Activated CD8-positive, alpha-beta T cell treated with anti-CD3 and anti-CD28 coated beads, Interleukin-2, amount 10 ng/mL, durations not matched to agents 7 days and 5 days (primary cell): ENCODE measurements at regions not wholly inside any gene's neighbourhood (a gene's known extent, or its start where the extent isn't known, plus 50 kb on each side); places are given as distances from the start of the nearest gene placed in this dataset.
"Not testable (repeated sequence)": the region's sequence is repeated elsewhere in the genome, so short reads cannot be mapped to it uniquely, and the experiment has no call there.

ENCODE experiments used
- ATAC-seq: fragments of 150-1000 bp; cut with Tn5 transposase; one replicate; pipeline ENCODE4 v1.10.0; 2021; ENCODE audit warnings: moderate library complexity
- CTCF ChIA-PET: fragments of 350-600 bp; sonication (Branson Sonifier 250); formaldehyde crosslinking; loops from one replicate; lab custom pipeline; 2021; ENCODE audit warnings: antibody characterized with exemption; lab: Charles Lee
- POLR2A ChIA-PET: fragments of 350-600 bp; sonication (Branson Sonifier 250); formaldehyde crosslinking; loops from one replicate; lab custom pipeline; 2021; ENCODE audit warnings: antibody characterized with exemption; lab: Charles Lee
- DNase-seq: peaks from one replicate; pipeline ENCODE4 v3.0.0-alpha.2; 2020
- H3K27ac Mint-ChIP-seq: one replicate; pipeline ENCODE4 v1.8.0; 2021; ENCODE audit warnings: mild to moderate bottlenecking, mixed read lengths
- H3K27me3 Mint-ChIP-seq: one replicate; pipeline ENCODE4 v1.8.0; 2021; ENCODE audit warnings: low read depth, mixed read lengths
- H3K36me3 Mint-ChIP-seq: one replicate; pipeline ENCODE4 v1.8.0; 2021; ENCODE audit warnings: low read depth, mixed read lengths
- H3K4me1 Mint-ChIP-seq: one replicate; pipeline ENCODE4 v1.8.0; 2021; ENCODE audit warnings: low read depth, mixed read lengths
- H3K4me3 Mint-ChIP-seq: one replicate; pipeline ENCODE4 v1.8.0; 2021; ENCODE audit warnings: mild to moderate bottlenecking, mixed read lengths
- H3K9me3 Mint-ChIP-seq: one replicate; pipeline ENCODE4 v1.8.0; 2022; ENCODE audit warnings: mixed read lengths; ENCODE audit not compliant: insufficient read depth

DNA sequence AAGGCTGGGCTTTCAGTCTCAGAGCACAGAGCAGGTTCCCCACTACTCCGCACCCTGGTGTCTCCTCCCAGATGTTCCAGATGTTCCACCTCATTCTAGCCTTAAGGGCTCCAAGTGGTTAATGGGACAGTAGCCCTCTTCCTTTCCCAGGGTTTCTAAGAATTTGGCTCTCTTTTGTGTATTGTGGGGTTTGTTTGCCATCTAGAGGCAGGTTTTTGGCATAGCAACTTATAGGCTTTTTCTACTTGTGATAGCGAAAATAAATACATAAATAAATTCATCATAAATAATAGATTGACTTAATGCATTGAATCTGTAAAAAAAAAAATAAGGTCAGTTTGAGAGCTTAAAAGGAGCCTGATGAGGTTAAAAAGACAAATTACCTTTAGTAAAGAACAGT, 86.1 kb upstream of the XKR3 start:
- POLR2A ChIA-PET, DNase-seq, H3K4me3 Mint-ChIP-seq, ATAC-seq, H3K27ac Mint-ChIP-seq, H3K9me3 Mint-ChIP-seq, H3K36me3 Mint-ChIP-seq: not testable (repeated sequence)
- CTCF ChIA-PET = interaction anchor here (0.9 kb wide), 1 partner anchor 136 kb away, joined by 3 read pairs; no protein-coding TSS in a partner anchor
- Mint-ChIP-seq H3K4me1 (peaks cover 12% of the 10 kb centered on the region), H3K27me3 (peaks cover 14% of the 10 kb centered on the region)

DNA sequence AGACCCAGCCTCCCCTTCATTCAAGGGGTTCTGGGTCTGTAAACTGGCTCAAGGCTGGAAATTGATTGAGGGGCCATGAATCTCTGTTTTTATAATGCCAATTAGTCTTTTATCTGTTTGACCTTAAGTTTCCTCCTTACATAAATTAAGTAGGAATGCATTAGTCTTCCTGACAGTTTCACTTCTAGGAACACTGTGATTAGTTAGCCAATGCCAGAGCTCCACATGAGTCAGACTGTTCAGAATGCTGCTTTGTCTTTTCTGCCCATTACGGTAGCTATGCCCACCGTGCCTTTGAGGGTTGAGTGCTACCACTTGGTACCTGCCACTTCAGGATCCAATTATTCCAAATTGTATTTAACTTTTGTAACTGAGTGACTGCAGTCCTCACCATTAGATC, 76.8 kb upstream of the XKR3 start:
- H3K4me3 Mint-ChIP-seq, H3K9me3 Mint-ChIP-seq, H3K27ac Mint-ChIP-seq, H3K4me1 Mint-ChIP-seq, POLR2A ChIA-PET, ATAC-seq, CTCF ChIA-PET, H3K36me3 Mint-ChIP-seq, H3K27me3 Mint-ChIP-seq, DNase-seq: not testable (repeated sequence)

DNA sequence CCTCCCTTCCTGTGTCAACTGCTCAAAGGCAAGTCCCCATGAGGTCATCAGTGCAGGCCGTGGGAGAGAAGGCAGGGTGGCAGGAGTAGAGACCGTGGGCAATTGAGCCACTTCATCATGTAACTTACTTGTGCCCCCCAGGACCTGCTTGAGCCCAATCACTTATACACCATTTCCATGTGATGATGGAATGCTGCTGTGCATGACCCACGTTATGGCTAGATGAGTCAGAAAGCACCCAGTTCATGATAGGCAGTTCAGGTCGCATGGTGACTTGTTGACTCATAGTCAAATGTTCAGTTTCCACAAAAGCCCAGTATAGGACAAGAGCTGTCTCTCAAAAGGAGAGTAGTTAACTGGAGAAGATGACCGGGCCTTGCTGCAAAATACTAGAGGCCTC, 76.4 kb upstream of the XKR3 start:
- H3K36me3 Mint-ChIP-seq, H3K4me3 Mint-ChIP-seq, CTCF ChIA-PET, H3K4me1 Mint-ChIP-seq, H3K9me3 Mint-ChIP-seq, H3K27ac Mint-ChIP-seq, DNase-seq, POLR2A ChIA-PET, ATAC-seq, H3K27me3 Mint-ChIP-seq: not testable (repeated sequence)

DNA sequence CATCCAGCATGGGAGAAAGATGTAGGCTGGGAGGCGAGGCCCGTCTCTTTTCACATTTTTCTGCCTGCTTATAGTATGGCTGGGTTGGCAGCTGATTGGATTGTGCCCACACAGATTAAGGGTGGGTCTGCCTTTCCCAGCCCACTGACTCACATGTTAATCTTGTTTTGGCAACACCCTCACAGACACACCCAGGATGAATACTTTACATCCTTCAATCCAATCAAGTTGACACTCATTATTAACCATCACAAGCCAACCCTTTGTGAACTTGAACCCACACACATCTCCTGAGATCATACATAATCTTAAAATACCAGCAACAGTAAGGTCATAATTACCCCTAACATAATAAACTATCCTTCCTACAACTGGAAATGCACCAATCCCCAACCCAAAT, 74.1 kb upstream of the XKR3 start:
- H3K27ac Mint-ChIP-seq, POLR2A ChIA-PET, H3K27me3 Mint-ChIP-seq, H3K36me3 Mint-ChIP-seq, H3K9me3 Mint-ChIP-seq, H3K4me3 Mint-ChIP-seq, DNase-seq, ATAC-seq, H3K4me1 Mint-ChIP-seq, CTCF ChIA-PET: not testable (repeated sequence)

DNA sequence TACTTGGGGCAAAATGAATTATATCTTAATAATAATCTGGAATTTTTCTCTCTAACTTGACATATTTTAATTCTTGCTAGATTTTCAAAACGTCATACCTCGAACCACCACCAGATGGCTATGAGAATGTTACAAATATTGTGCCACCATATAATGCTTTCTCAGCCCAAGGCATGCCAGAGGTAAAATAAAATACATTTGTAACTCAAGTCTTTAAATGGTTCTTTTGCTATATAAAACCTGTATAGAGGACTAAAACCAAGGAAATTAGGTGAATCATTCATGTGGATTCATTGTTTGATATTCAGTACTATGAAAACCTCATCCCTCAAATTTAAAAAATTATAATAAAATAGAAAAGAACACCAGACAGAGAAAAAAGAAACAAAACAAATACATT, 72.2 kb upstream of the XKR3 start:
- ATAC-seq, H3K36me3 Mint-ChIP-seq, H3K4me3 Mint-ChIP-seq, H3K4me1 Mint-ChIP-seq, CTCF ChIA-PET, H3K27me3 Mint-ChIP-seq, POLR2A ChIA-PET, H3K9me3 Mint-ChIP-seq, H3K27ac Mint-ChIP-seq, DNase-seq: not testable (repeated sequence)

DNA sequence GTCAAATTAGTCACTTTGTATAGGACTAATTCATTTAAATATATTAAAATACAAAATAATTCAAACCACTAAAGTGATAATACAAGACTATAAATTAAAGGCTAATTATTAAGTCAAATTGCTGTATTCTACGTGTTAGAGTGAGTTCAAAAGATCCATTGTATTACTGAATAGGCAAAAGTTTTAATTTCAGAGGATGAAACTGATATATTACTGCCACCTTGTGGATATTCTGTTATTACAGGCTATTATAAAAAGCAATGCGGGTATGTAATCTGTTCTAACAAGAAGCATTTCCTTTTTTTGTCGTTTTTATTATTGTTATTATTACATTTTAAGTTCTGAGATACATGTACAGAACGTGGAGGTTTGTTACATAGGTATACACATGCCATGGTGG, 66.7 kb upstream of the XKR3 start:
- CTCF ChIA-PET = interaction anchor here (0.7 to 1.0 kb wide), 2 partner anchors 117 to 118 kb away, joined by 3 to 4 read pairs; no protein-coding TSS in a partner anchor
- POLR2A ChIA-PET, ATAC-seq, H3K4me1 Mint-ChIP-seq, H3K27ac Mint-ChIP-seq, H3K27me3 Mint-ChIP-seq, H3K36me3 Mint-ChIP-seq, DNase-seq, H3K9me3 Mint-ChIP-seq, H3K4me3 Mint-ChIP-seq: not testable (repeated sequence)

DNA sequence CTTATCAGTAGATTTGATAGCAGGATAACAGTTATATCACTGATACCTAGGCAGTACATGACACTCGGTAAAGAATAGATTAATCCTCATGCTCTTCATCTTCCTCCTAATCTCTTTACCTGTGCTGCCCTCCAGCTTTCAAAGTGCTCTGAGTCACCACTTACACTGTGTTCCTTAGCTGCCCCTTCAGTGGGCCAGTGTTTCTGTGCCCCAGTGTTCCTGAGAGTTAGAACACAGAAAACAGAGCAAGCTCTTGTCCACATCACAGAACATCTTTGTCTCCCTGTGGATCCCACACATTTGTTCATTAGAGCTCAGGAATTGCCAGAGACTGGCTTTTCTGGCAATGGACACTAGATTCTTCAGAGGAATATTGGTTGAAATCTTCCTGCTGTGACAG, 51.1 kb upstream of the XKR3 start:
- CTCF ChIA-PET, ATAC-seq, H3K4me3 Mint-ChIP-seq, H3K27me3 Mint-ChIP-seq, POLR2A ChIA-PET, H3K36me3 Mint-ChIP-seq, H3K27ac Mint-ChIP-seq, DNase-seq, H3K9me3 Mint-ChIP-seq: not testable (repeated sequence)
- peaks cover 18% of the 10 kb centered on the region for H3K4me1 Mint-ChIP-seq
